HEK293 (cell line): ENCODE measurements at regions not wholly inside any gene's neighbourhood (a gene's known extent, or its start where the extent isn't known, plus 50 kb on each side); places are given as distances from the start of the nearest gene placed in this dataset.

Source experiments
- CTCF ChIA-PET: fragments of 350-600 bp; formaldehyde crosslinking; extraction: SDS; loops from one replicate; lab custom pipeline; 2021; ENCODE audit warnings: antibody characterized with exemption; lab: Yijun Ruan, JAX
- POLR2A ChIA-PET: fragments of 300-600 bp; formaldehyde crosslinking; extraction: SDS; loops from one replicate; lab custom pipeline; 2020; ENCODE audit warnings: antibody characterized with exemption, inconsistent platforms; lab: Yijun Ruan, JAX
- H3K27ac ChIP-seq: fragments of 200-500 bp; sonication (Bioruptor generic); 2 replicates; pipeline ENCODE4 v1.5.1; 2014; ENCODE audit warnings: low read depth, low read length, control low read depth, inconsistent platforms; ENCODE audit errors: extremely low read depth
- H3K36me3 ChIP-seq, 2 experiments: fragments of 200-500 bp in 1 of 2; sonication (Bioruptor generic) in 1 of 2; 1 replicate in 1 of 2; 2 replicates in 1 of 2; pipeline ENCODE4 v1.5.1; 2014 to 2017; ENCODE audit warnings: inconsistent platforms in 2 of 2, low read length in 2 of 2; ENCODE audit not compliant: control insufficient read depth in 2 of 2, insufficient read depth in 1 of 2
- H3K4me1 ChIP-seq: fragments of 200-500 bp; sonication (Bioruptor generic); 2 replicates; pipeline ENCODE4 v1.5.1; 2014; ENCODE audit warnings: mild to moderate bottlenecking, low read length, inconsistent platforms; ENCODE audit not compliant: control insufficient read depth, insufficient read depth
- H3K4me3 ChIP-seq: 2 replicates; pipeline ENCODE4 v1.5.1; 2011; ENCODE audit warnings: low read depth, mild to moderate bottlenecking, control low read depth, low read length, moderate library complexity
- H3K9me3 ChIP-seq: fragments of 200-500 bp; sonication (Bioruptor generic); 2 replicates; pipeline ENCODE4 v1.5.1; 2014; ENCODE audit warnings: low read depth, low read length, inconsistent platforms; ENCODE audit not compliant: control insufficient read depth, insufficient read depth
- GFI1B ChIP-seq: fragments of 450-650 bp; formaldehyde crosslinking; IDR thresholded peaks from 2 replicates; pipeline ENCODE4 v1.5.1; 2016; ENCODE audit warnings: missing biosample characterization, missing genetic modification characterization
- OVOL3 ChIP-seq: fragments of 450-650 bp; formaldehyde crosslinking; IDR thresholded peaks from 2 replicates; pipeline ENCODE4 v1.5.1; 2016; ENCODE audit warnings: missing biosample characterization, missing genetic modification characterization
- TCF7L2 ChIP-seq: IDR thresholded peaks from 2 replicates; pipeline ENCODE4 v1.6.1; 2011; ENCODE audit warnings: low read depth, mild to moderate bottlenecking, inconsistent platforms, low read length, moderate library complexity, borderline replicate concordance
- TRIM28 ChIP-seq: IDR thresholded peaks from 2 replicates; pipeline ENCODE4 v1.6.1; 2011; ENCODE audit warnings: low read length, control low read depth, borderline replicate concordance
- ZEB2 ChIP-seq: fragments of 450-650 bp; formaldehyde crosslinking; IDR thresholded peaks from 2 replicates; pipeline ENCODE4 v1.5.1; 2016; ENCODE audit warnings: missing biosample characterization, missing genetic modification characterization
- ZFP69B ChIP-seq: fragments of 450-650 bp; formaldehyde crosslinking; IDR thresholded peaks from 2 replicates; pipeline ENCODE4 v1.5.1; 2016; ENCODE audit warnings: missing biosample characterization, missing genetic modification characterization
- ZNF121 ChIP-seq: fragments of 450-650 bp; formaldehyde crosslinking; IDR thresholded peaks from 2 replicates; pipeline ENCODE4 v1.5.1; 2016; ENCODE audit warnings: missing biosample characterization, missing genetic modification characterization
- ZNF138 ChIP-seq: fragments of 450-650 bp; formaldehyde crosslinking; IDR thresholded peaks from 2 replicates; pipeline ENCODE4 v1.5.1; 2016; ENCODE audit warnings: missing biosample characterization, missing genetic modification characterization, borderline replicate concordance
- ZNF157 ChIP-seq: fragments of 450-650 bp; formaldehyde crosslinking; IDR thresholded peaks from 2 replicates; pipeline ENCODE4 v1.5.1; 2016; ENCODE audit warnings: missing biosample characterization, missing genetic modification characterization
- ZNF174 ChIP-seq: fragments of 450-650 bp; formaldehyde crosslinking; IDR thresholded peaks from 2 replicates; pipeline ENCODE4 v1.5.0; 2017; ENCODE audit warnings: missing biosample characterization, mild to moderate bottlenecking, missing genetic modification characterization
- ZNF19 ChIP-seq: fragments of 450-650 bp; formaldehyde crosslinking; IDR thresholded peaks from 2 replicates; pipeline ENCODE4; 2016; ENCODE audit warnings: missing biosample characterization, missing genetic modification characterization, low read depth
- ZNF248 ChIP-seq: fragments of 450-650 bp; formaldehyde crosslinking; IDR thresholded peaks from 2 replicates; pipeline ENCODE4 v1.5.1; 2017; ENCODE audit warnings: missing biosample characterization, missing genetic modification characterization
- ZNF324 ChIP-seq: fragments of 450-650 bp; formaldehyde crosslinking; IDR thresholded peaks from 2 replicates; pipeline ENCODE4 v1.5.1; 2016; ENCODE audit warnings: missing biosample characterization, missing genetic modification characterization
- ZNF341 ChIP-seq: fragments of 450-650 bp; formaldehyde crosslinking; IDR thresholded peaks from 2 replicates; pipeline ENCODE4; 2016; ENCODE audit warnings: low read depth, missing biosample characterization, missing genetic modification characterization
- ZNF366 ChIP-seq: fragments of 450-650 bp; formaldehyde crosslinking; conservative IDR thresholded peaks from 2 replicates; pipeline ENCODE4 v1.5.1; 2016; ENCODE audit warnings: missing biosample characterization, missing genetic modification characterization
- ZNF394 ChIP-seq: fragments of 450-650 bp; formaldehyde crosslinking; IDR thresholded peaks from 2 replicates; pipeline ENCODE4 v1.5.1; 2016; ENCODE audit warnings: missing biosample characterization, missing genetic modification characterization, mild to moderate bottlenecking, moderate library complexity, borderline replicate concordance
- ZNF426 ChIP-seq: fragments of 450-650 bp; formaldehyde crosslinking; IDR thresholded peaks from 2 replicates; pipeline ENCODE4 v1.5.1; 2017; ENCODE audit warnings: missing biosample characterization, missing genetic modification characterization, mild to moderate bottlenecking, inconsistent platforms, moderate library complexity
- ZNF433 ChIP-seq: fragments of 450-650 bp; formaldehyde crosslinking; IDR thresholded peaks from 2 replicates; pipeline ENCODE4 v1.5.1; 2016; ENCODE audit warnings: missing biosample characterization, missing genetic modification characterization, low read depth
- ZNF510 ChIP-seq: fragments of 450-650 bp; formaldehyde crosslinking; IDR thresholded peaks from 2 replicates; pipeline ENCODE4 v1.5.1; 2018; ENCODE audit warnings: mild to moderate bottlenecking, missing genetic modification characterization, missing biosample characterization; ENCODE audit not compliant: insufficient replicate concordance
- ZNF529 ChIP-seq: fragments of 450-650 bp; formaldehyde crosslinking; IDR thresholded peaks from 2 replicates; pipeline ENCODE4 v1.5.1; 2017; ENCODE audit warnings: missing genetic modification characterization, missing biosample characterization; ENCODE audit not compliant: insufficient replicate concordance
- ZNF548 ChIP-seq: fragments of 450-650 bp; formaldehyde crosslinking; IDR thresholded peaks from 2 replicates; pipeline ENCODE4 v1.5.1; 2016; ENCODE audit warnings: missing biosample characterization, missing genetic modification characterization
- ZNF549 ChIP-seq: fragments of 450-650 bp; IDR thresholded peaks from 2 replicates; pipeline ENCODE4 v1.5.1; 2018; ENCODE audit warnings: missing biosample characterization, missing genetic modification characterization, mild to moderate bottlenecking, inconsistent platforms, moderate library complexity
- ZNF610 ChIP-seq: fragments of 450-650 bp; formaldehyde crosslinking; IDR thresholded peaks from 2 replicates; pipeline ENCODE4 v1.5.1; 2016; ENCODE audit warnings: missing biosample characterization, missing genetic modification characterization, borderline replicate concordance
- ZNF654 ChIP-seq: fragments of 450-650 bp; formaldehyde crosslinking; IDR thresholded peaks from 2 replicates; pipeline ENCODE4 v1.5.1; 2016; ENCODE audit warnings: low read depth, missing biosample characterization, missing genetic modification characterization
- ZNF664 ChIP-seq: fragments of 450-650 bp; formaldehyde crosslinking; IDR thresholded peaks from 2 replicates; pipeline ENCODE4 v1.5.1; 2016; ENCODE audit warnings: missing biosample characterization, missing genetic modification characterization
- ZNF792 ChIP-seq: fragments of 450-650 bp; formaldehyde crosslinking; IDR thresholded peaks from 2 replicates; pipeline ENCODE4 v1.5.1; 2016; ENCODE audit warnings: missing biosample characterization, missing genetic modification characterization
- ZSCAN23 ChIP-seq: fragments of 450-650 bp; formaldehyde crosslinking; IDR thresholded peaks from 2 replicates; pipeline ENCODE4 v1.5.1; 2016; ENCODE audit warnings: missing biosample characterization, missing genetic modification characterization
- TF ChIP-seq, protein P1 (sequence below): fragments of 450-650 bp; formaldehyde crosslinking; IDR thresholded peaks from 2 replicates; pipeline ENCODE4 v1.5.1; 2016; ENCODE audit warnings: missing biosample characterization, missing genetic modification characterization
- TF ChIP-seq, protein P2 (sequence below): fragments of 450-650 bp; formaldehyde crosslinking; IDR thresholded peaks from 2 replicates; pipeline ENCODE4 v1.5.1; 2017; ENCODE audit warnings: missing biosample characterization, missing genetic modification characterization
- TF ChIP-seq, protein P3 (sequence below): fragments of 450-650 bp; formaldehyde crosslinking; IDR thresholded peaks from 2 replicates; pipeline ENCODE4 v1.5.1; 2016; ENCODE audit warnings: missing biosample characterization, missing genetic modification characterization

DNA sequence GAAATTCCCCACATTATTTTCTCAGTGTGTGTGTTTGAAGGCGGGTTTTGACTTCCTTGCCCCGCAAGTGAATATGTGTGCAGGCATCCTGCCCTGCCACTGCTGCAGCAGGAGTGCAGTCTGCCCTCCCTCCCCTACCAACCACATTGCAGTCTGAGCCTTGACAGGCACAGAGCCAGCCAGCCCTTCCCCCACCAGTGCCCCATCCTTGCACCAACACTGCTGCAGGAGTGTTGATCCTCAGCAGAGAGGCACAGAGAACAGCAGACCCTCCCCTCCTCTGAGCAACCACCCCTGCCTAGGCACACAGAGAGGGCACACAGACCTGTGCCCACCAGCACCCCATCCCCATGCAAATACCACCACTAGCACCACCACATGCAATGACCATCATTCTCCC, 683.0 kb upstream of the PKDCC start:
- Histone ChIP-seq H3K27ac (no peak overlapping the region), H3K36me3 (no peaks in the 10 kb centered on the region), H3K9me3 (no peaks in the 10 kb centered on the region), H3K4me3 (no peak overlapping the region), H3K4me1 (no peaks in the 10 kb centered on the region)
- CTCF ChIA-PET, result no interaction called here
- POLR2A ChIA-PET, result no interaction called here
- TF ChIP-seq ZNF433, result no peak
- no peak for TF ChIP-seq ZNF324 (tag by site-specific recombination)
- TF ChIP-seq ZNF792 (tag by site-specific recombination), result no peak
- no peak for TF ChIP-seq ZNF394
- TF ChIP-seq ZNF549, result no peak
- no peak for TF ChIP-seq ZNF157 (tag by site-specific recombination)
- no peak for TF ChIP-seq OVOL3 (tag by site-specific recombination)
- TF ChIP-seq GFI1B, result no peak
- no peak for TF ChIP-seq ZNF366 (tag by site-specific recombination)
- no peak for TF ChIP-seq ZNF654 (tag by site-specific recombination)
- TF ChIP-seq ZNF610 (tag by site-specific recombination), result no peak
- no peak for TF ChIP-seq ZNF138 (tag by site-specific recombination)
- no peak for TF ChIP-seq TRIM28

DNA sequence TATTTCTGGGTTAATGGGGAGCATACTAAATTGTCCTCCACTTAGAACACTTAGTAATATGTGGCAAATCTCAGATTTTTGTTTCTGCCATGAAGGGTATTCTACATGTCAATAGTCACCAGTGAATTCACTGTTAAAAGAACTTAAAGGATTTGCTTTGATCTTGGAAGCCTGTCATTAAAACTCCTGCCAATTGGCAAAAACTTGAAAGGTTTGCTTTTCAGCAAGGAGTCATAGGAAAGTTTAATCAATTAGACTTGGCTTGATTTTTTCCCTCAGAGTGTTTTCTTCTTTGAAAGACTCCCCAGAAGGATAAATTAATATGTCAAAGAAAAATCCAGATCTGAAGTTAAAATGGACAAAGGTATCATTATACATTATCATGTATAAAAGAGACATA, 671.9 kb upstream of the PKDCC start:
- no peaks in the 10 kb centered on the region for H3K9me3 ChIP-seq
- no peak overlapping the region for H3K27ac ChIP-seq
- CTCF ChIA-PET, result no interaction called here
- TF ChIP-seq ZSCAN23 (tag by site-specific recombination) (no peak), ZFP69B (no peak), ZNF529 (no peak), ZNF792 (tag by site-specific recombination) (no peak)
- TF ChIP-seq, protein P1, sequence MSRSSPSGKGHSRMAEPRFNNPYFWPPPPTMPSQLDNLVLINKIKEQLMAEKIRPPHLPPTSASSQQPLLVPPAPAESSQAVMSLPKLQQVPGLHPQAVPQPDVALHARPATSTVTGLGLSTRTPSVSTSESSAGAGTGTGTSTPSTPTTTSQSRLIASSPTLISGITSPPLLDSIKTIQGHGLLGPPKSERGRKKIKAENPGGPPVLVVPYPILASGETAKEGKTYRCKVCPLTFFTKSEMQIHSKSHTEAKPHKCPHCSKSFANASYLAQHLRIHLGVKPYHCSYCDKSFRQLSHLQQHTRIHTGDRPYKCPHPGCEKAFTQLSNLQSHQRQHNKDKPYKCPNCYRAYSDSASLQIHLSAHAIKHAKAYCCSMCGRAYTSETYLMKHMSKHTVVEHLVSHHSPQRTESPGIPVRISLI (tag by site-specific recombination), result no peak
- TF ChIP-seq, protein P2, sequence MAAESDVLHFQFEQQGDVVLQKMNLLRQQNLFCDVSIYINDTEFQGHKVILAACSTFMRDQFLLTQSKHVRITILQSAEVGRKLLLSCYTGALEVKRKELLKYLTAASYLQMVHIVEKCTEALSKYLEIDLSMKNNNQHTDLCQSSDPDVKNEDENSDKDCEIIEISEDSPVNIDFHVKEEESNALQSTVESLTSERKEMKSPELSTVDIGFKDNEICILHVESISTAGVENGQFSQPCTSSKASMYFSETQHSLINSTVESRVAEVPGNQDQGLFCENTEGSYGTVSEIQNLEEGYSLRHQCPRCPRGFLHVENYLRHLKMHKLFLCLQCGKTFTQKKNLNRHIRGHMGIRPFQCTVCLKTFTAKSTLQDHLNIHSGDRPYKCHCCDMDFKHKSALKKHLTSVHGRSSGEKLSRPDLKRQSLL, result no peak
- TF ChIP-seq, all 188 proteins: peak for 0
- no peak overlapping the region for H3K4me3 ChIP-seq
- POLR2A ChIA-PET, result no interaction called here
- no peaks in the 10 kb centered on the region for H3K36me3 ChIP-seq
- no peaks in the 10 kb centered on the region for H3K4me1 ChIP-seq

DNA sequence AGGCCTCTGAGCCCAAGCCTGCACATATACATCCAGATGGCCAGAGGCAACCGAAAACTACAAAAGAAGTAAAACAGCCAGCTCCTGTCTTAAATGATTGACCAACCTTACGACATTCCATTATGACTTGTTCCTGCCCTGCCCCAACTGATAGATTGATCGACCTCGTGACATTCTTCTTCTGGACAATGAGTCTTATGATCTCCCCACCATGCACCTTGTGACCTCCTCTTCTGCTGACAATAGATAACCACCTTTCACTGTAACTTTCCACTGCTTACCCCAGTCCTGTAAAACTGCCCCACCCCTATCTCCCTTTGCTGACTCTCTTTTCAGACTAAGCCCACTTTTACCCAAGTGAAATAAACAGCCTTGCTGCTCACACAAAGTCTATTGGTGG, 670.0 kb upstream of the PKDCC start:
- Histone ChIP-seq H3K27ac (no peak overlapping the region), H3K36me3 (no peaks in the 10 kb centered on the region), H3K4me3 (no peak overlapping the region), H3K4me1 (no peaks in the 10 kb centered on the region), H3K9me3 (no peaks in the 10 kb centered on the region)
- POLR2A ChIA-PET, result no interaction called here
- CTCF ChIA-PET, result no interaction called here
- TF ChIP-seq ZNF510 (tag by site-specific recombination), result no peak
- TF ChIP-seq ZNF426 (tag by site-specific recombination), result no peak
- TF ChIP-seq ZNF664 (tag by site-specific recombination), result no peak
- no peak for TF ChIP-seq ZEB2 (tag by site-specific recombination)
- no peak for TF ChIP-seq ZNF324 (tag by site-specific recombination)
- TF ChIP-seq ZNF248 (tag by site-specific recombination), result no peak
- TF ChIP-seq ZNF548 (tag by site-specific recombination), result no peak
- TF ChIP-seq ZNF792 (tag by site-specific recombination), result no peak
- TF ChIP-seq TCF7L2, result no peak
- TF ChIP-seq ZNF121, result no peak
- TF ChIP-seq, protein P3, sequence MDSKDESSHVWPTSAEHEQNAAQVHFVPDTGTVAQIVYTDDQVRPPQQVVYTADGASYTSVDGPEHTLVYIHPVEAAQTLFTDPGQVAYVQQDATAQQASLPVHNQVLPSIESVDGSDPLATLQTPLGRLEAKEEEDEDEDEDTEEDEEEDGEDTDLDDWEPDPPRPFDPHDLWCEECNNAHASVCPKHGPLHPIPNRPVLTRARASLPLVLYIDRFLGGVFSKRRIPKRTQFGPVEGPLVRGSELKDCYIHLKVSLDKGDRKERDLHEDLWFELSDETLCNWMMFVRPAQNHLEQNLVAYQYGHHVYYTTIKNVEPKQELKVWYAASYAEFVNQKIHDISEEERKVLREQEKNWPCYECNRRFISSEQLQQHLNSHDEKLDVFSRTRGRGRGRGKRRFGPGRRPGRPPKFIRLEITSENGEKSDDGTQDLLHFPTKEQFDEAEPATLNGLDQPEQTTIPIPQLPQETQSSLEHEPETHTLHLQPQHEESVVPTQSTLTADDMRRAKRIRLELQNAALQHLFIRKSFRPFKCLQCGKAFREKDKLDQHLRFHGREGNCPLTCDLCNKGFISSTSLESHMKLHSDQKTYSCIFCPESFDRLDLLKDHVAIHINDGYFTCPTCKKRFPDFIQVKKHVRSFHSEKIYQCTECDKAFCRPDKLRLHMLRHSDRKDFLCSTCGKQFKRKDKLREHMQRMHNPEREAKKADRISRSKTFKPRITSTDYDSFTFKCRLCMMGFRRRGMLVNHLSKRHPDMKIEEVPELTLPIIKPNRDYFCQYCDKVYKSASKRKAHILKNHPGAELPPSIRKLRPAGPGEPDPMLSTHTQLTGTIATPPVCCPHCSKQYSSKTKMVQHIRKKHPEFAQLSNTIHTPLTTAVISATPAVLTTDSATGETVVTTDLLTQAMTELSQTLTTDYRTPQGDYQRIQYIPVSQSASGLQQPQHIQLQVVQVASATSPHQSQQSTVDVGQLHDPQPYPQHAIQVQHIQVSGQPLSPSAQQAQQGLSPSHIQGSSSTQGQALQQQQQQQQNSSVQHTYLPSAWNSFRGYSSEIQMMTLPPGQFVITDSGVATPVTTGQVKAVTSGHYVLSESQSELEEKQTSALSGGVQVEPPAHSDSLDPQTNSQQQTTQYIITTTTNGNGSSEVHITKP (tag by site-specific recombination), result no peak
- TF ChIP-seq ZNF341, result no peak
- no peak for TF ChIP-seq ZNF19 (tag by site-specific recombination)
- TF ChIP-seq ZNF174 (tag by site-specific recombination), result no peak
